Retinal pigment epithelial cell (primary cell): ENCODE measurements at regions not wholly inside any gene's neighbourhood (a gene's known extent, or its start where the extent isn't known, plus 50 kb on each side); places are given as distances from the start of the nearest gene placed in this dataset.

Source experiments
- DNase-seq: peaks from one replicate; pipeline ENCODE4 v3.0.0-alpha.2; 2010; ENCODE audit warnings: low read depth
- H3K4me3 ChIP-seq: 2 replicates; pipeline ENCODE4 v1.5.1; 2011; ENCODE audit warnings: mild to moderate bottlenecking, low read length, control low read depth, moderate library complexity
- CTCF ChIP-seq: conservative IDR thresholded peaks from 2 replicates; pipeline ENCODE4 v1.5.1; 2011; ENCODE audit warnings: low read depth, low read length, control low read depth, inconsistent platforms

- no peak overlapping the region for H3K4me3 ChIP-seq
- TF ChIP-seq CTCF, result no peak
- DNase-seq, result no peak
These were observed 86.4 kb downstream of the HMHB1 start for GRCh38 chr5:143898381-143898780.

- DNase-seq, result no peak
- TF ChIP-seq CTCF, result no peak
- H3K4me3 ChIP-seq, result no peak overlapping the region
These were observed 87.1 kb downstream of the HMHB1 start for GRCh38 chr5:143898916-143899591.

GRCh38 chr5:143908959-143909358, 97.0 kb downstream of the HMHB1 start:
- DNase-seq, result no peak
- no peak for TF ChIP-seq CTCF

GRCh38 chr5:143913008-143913752, 101.2 kb downstream of the HMHB1 start:
- no peak for TF ChIP-seq CTCF
- no peak for DNase-seq
- no peak overlapping the region for H3K4me3 ChIP-seq

More at GRCh38 chr5:143908959-143909358, 97.0 kb downstream of the HMHB1 start:
- H3K4me3 ChIP-seq, result no peak overlapping the region

DNA sequence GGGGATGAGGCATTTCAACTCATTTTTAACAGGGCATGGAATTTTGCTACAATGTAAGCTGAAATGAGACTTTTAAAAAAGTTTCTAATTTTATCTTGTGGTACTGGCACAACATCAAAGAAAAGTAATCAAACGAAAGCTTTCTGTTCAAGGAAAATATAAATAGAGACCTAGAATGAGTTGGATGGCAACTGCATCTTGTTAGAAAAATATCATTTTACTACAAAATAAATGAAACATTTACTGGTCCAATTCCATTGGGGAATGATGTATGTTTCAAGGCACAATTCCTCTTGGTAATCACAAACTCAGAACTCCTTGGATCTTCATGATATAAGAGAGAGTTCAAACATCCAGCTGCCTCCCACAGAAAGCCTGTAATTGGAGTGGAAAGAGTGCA, 102.8 kb downstream of the HMHB1 start:
- no peak for TF ChIP-seq CTCF
- no peak overlapping the region for H3K4me3 ChIP-seq
- no peak for DNase-seq

- no peak for TF ChIP-seq CTCF
- no peak for DNase-seq
- no peak overlapping the region for H3K4me3 ChIP-seq
These were observed 104.5 kb downstream of the HMHB1 start for GRCh38 chr5:143916451-143916850.

GRCh38 chr5:143918961-143919360, 107.0 kb downstream of the HMHB1 start:
- no peak overlapping the region for H3K4me3 ChIP-seq
- no peak for DNase-seq
- TF ChIP-seq CTCF, result no peak
